Osteocyte (in vitro differentiated cells): ENCODE measurements at regions not wholly inside any gene's neighbourhood (a gene's known extent, or its start where the extent isn't known, plus 50 kb on each side); places are given as distances from the start of the nearest gene placed in this dataset.

ENCODE experiments used
- DNase-seq: peaks from one replicate; pipeline ENCODE4 v3.0.0; 2021; ENCODE audit warnings: mixed read lengths; ENCODE audit not compliant: unreplicated experiment; ENCODE audit errors: extremely low spot score
- H3K27ac Mint-ChIP-seq: one replicate; pipeline ENCODE4 v1.8.0; 2021; ENCODE audit warnings: mild to moderate bottlenecking, mixed read lengths; ENCODE audit not compliant: unreplicated experiment
- H3K27me3 Mint-ChIP-seq: one replicate; pipeline ENCODE4 v1.8.0; 2021; ENCODE audit warnings: mixed read lengths; ENCODE audit not compliant: unreplicated experiment
- H3K36me3 Mint-ChIP-seq: one replicate; pipeline ENCODE4 v1.8.0; 2021; ENCODE audit warnings: mixed read lengths; ENCODE audit not compliant: unreplicated experiment
- H3K4me1 Mint-ChIP-seq: one replicate; pipeline ENCODE4 v1.8.0; 2021; ENCODE audit warnings: mixed read lengths; ENCODE audit not compliant: unreplicated experiment
- H3K4me3 Mint-ChIP-seq: one replicate; pipeline ENCODE4 v1.8.0; 2021; ENCODE audit warnings: mild to moderate bottlenecking, moderate library complexity, mixed read lengths; ENCODE audit not compliant: unreplicated experiment
- H3K9me3 Mint-ChIP-seq: one replicate; pipeline ENCODE4 v1.8.0; 2021; ENCODE audit warnings: mixed read lengths; ENCODE audit not compliant: unreplicated experiment
- CTCF ChIP-seq: fragments of 200-600 bp; sonication (generic); IDR thresholded peaks from 2 replicates; pipeline ENCODE4 v1.5.0; 2021; ENCODE audit warnings: antibody characterized with exemption, mild to moderate bottlenecking, moderate library complexity

- Mint-ChIP-seq H3K4me1 (no peaks in the 10 kb centered on the region), H3K4me3 (no peak overlapping the region), H3K27ac (no peak overlapping the region), H3K36me3 (no peaks in the 10 kb centered on the region), H3K27me3 (peaks cover 12% of the 10 kb centered on the region), H3K9me3 (peaks cover 5% of the 10 kb centered on the region)
- DNase-seq = no peak
- no peak for TF ChIP-seq CTCF
Observed at GRCh38 chrX:39377157-39377556, 575.9 kb downstream of the MID1IP1 start.

DNA sequence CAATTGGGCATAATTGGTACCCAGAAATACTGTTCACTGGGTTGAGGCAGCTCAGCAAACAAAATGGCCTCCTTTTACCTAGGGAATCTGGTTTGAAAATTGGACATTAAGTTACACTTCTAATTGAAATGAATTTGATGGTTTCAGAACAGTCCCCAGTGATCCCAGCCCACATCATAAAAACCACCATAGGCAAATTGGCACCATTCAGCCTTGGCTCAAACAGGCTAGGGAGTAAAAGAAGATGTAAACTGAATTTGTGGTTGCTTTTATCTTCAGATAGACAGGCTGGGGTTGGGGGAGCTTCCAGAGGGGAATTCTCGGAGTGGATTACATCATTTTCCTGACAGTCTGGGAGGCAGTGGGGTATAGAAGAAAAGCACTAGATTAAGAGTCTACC, 576.5 kb downstream of the MID1IP1 start:
- Mint-ChIP-seq H3K27ac (no peak overlapping the region), H3K27me3 (peaks cover 12% of the 10 kb centered on the region), H3K4me1 (no peaks in the 10 kb centered on the region), H3K9me3 (peaks cover 5% of the 10 kb centered on the region), H3K36me3 (no peaks in the 10 kb centered on the region), H3K4me3 (no peak overlapping the region)
- no peak for DNase-seq
- no peak for TF ChIP-seq CTCF

- H3K4me1 Mint-ChIP-seq = no peaks in the 10 kb centered on the region
- TF ChIP-seq CTCF = no peak
- DNase-seq = no peak
- H3K36me3 Mint-ChIP-seq = no peaks in the 10 kb centered on the region
- no peak overlapping the region for H3K4me3 Mint-ChIP-seq
- no peak overlapping the region for H3K27ac Mint-ChIP-seq
- peaks cover 19% of the 10 kb centered on the region for H3K27me3 Mint-ChIP-seq
- H3K9me3 Mint-ChIP-seq = no peaks in the 10 kb centered on the region
Observed at GRCh38 chrX:39381422-39381821, 580.2 kb downstream of the MID1IP1 start.

DNA sequence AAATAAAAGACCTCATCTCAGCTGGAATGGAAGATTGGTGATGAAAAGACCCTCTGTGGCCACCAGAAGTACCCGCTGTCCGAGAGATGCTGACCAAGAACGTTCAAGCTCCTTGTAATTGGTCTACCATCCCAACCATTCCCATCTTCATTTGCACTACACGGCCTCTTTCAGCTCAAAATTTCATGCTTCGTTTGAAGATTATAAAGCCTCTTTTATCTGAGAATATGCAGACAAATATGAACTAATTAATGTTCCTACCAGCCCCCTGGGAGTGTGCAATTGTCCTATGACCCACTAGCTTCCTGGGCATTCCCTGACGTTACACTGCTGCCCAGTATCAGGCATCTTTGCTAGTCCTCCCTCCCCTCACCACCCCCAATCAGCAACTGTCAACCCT, 583.7 kb downstream of the MID1IP1 start:
- Mint-ChIP-seq H3K4me1 (no peaks in the 10 kb centered on the region), H3K27ac (no peak overlapping the region), H3K36me3 (no peaks in the 10 kb centered on the region), H3K27me3 (peaks cover 21% of the 10 kb centered on the region), H3K4me3 (no peak overlapping the region), H3K9me3 (no peaks in the 10 kb centered on the region)
- TF ChIP-seq CTCF = no peak
- no peak for DNase-seq

- no peak for DNase-seq
- H3K4me3 Mint-ChIP-seq = no peak overlapping the region
- peaks cover 15% of the 10 kb centered on the region for H3K27me3 Mint-ChIP-seq
- no peak for TF ChIP-seq CTCF
- H3K9me3 Mint-ChIP-seq = no peaks in the 10 kb centered on the region
- H3K27ac Mint-ChIP-seq = no peak overlapping the region
- H3K36me3 Mint-ChIP-seq = no peaks in the 10 kb centered on the region
- H3K4me1 Mint-ChIP-seq = no peaks in the 10 kb centered on the region
Observed at GRCh38 chrX:39388730-39389129, 587.5 kb downstream of the MID1IP1 start.
